Middle frontal gyrus (tissue), 1 donor: ENCODE measurements at regions not wholly inside any gene's neighbourhood (a gene's known extent, or its start where the extent isn't known, plus 50 kb on each side); places are given as distances from the start of the nearest gene placed in this dataset.

Experiments
- DNase-seq: peaks from one replicate; pipeline ENCODE4 v3.0.0-alpha.2; 2015; ENCODE audit warnings: low spot score; ENCODE audit errors: extremely low spot score

GRCh38 chr10:43756341-43756740 lies 107.7 kb upstream of the ZNF32 start:
- DNase-seq, result no peak

- DNase-seq, result no peak
Measured at GRCh38 chr10:43754569-43755260, 106.0 kb upstream of the ZNF32 start.

- DNase-seq, result no peak
Measured at GRCh38 chr10:43753397-43754061, 104.8 kb upstream of the ZNF32 start.

- no peak for DNase-seq
Measured at GRCh38 chr10:43752682-43753081, 104.0 kb upstream of the ZNF32 start.

GRCh38 chr10:43751646-43752045 lies 103.0 kb upstream of the ZNF32 start:
- DNase-seq, result no peak

GRCh38 chr10:43749940-43750552 lies 101.4 kb upstream of the ZNF32 start:
- DNase-seq, result no peak

- no peak for DNase-seq
Measured at GRCh38 chr10:43749145-43749576, 100.5 kb upstream of the ZNF32 start.

GRCh38 chr10:43748560-43748959 lies 99.9 kb upstream of the ZNF32 start:
- DNase-seq, result no peak

- DNase-seq, result no peak
Measured at GRCh38 chr10:43746906-43747305, 98.2 kb upstream of the ZNF32 start.

DNA sequence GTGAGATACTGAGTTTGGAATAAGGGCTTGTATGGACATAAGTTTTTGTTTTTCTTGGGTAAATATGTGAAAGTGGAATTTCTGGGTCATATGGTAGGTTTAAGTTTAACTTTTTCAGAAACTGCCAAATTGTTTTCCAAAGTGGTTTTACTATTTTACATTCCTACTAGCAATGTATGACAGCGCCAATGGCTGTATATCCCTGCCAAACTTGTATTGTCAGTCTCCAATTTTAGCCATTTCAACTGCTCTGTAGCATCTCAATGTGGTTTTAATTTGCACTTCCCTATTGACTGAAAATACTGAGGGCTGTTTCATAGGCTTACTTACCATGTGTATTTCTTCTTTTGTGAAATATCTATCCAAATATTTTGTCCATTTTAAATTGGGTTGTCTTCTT lies 90.5 kb upstream of the ZNF32 start:
- DNase-seq, result no peak

DNA sequence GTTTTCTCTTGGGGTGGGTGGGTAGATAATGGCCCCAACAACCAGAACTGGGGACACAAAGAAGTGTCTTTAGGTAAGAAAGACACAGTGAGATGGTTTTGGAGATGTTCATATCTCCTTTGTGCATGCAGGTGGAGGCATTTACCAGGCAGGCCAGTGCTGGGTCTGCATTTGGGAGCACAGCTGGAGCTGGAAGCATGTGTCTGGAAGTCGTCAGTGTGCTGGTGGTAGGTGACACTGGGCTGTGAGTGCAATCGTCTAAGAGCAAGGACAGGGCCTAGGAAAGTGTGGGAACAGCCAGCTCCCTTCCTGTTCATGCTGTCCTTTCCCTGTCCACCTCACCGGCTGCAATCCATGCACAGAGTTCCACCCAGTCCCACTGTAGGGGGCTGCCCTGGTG lies 88.3 kb upstream of the ZNF32 start:
- no peak for DNase-seq

DNA sequence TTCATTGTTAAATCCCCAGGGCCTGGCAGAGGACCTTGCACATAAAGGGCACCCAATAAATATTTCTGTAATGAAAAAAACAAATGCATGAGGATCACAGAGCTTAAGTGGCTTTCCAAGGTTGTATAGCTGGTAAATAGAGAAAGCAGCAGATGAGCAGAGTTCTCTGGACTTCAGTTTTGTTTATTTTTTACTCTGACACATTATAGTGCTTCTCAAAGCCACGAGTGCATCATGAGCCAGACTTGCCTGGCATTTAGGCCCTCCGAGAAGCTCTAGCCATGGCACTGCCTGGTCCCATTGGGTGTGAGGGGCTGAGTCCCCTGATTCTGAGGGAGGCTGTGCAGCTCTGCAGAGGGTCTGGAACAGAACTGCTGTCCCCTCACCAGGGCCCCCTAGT lies 87.2 kb upstream of the ZNF32 start:
- no peak for DNase-seq

DNA sequence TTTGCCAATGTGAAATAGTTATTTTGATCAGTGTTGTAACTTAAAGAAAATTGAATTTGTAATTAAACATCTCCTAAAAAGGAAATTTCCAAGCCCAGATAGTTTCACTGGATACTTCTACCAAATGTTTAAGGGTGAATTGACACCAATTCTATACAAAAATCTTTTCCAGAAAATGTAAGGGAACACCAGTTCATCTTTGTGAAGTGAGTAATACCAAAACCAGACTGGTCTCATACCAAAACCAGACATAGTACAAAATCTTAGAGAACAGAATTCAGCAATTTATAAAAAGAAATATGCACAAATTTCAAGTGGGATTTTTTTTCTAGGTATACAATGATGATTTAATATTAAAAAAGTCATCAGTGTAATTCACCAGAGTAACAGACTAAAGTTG lies 86.0 kb upstream of the ZNF32 start:
- no peak for DNase-seq

DNA sequence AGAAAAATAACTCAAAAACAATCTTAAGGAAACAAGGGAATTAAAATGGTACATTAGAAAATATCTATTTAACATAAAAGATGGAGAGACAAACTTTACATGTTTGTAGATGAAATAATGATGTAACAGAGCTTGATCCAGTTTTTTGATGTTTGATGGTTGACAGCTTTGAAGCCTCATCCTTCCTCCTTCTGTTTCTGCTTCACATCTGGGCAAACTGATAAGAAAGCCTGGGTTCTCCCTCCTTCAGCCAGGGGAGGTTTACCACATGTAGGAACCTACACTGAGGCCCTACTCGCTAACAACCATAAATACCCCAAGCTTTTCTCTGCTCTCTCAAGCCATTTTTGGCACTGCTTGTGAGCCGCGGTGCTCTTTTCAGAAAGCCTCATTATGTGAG lies 82.8 kb upstream of the ZNF32 start:
- no peak for DNase-seq

- DNase-seq, result no peak
Measured at GRCh38 chr10:43728425-43728824, 79.7 kb upstream of the ZNF32 start.

- no peak for DNase-seq
Measured at GRCh38 chr10:43727935-43728334, 79.3 kb upstream of the ZNF32 start.

DNA sequence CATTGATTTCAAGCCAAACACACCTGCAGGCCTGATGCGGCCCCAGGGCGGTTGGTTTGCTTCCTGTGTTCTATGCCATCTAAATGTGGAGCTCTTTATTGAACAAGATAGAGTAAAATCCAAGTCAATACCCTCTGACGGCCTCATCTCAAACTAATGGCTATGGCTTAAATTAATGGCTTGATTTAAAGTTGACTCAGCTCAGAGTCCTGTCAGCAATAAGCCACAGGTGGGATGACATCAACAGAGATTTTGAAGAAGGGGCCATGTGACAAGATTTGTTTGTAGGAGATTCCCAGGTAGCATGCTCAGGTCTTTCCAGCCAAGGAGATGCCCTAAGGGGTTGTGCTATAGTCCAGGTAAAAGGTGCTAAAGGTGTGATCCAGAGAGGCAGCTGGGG lies 66.7 kb upstream of the ZNF32 start:
- no peak for DNase-seq

GRCh38 chr10:43712821-43713584 lies 64.3 kb upstream of the ZNF32 start:
- DNase-seq, result no peak

- DNase-seq, result no peak
Measured at GRCh38 chr10:43710772-43711471, 62.2 kb upstream of the ZNF32 start.

- no peak for DNase-seq
Measured at GRCh38 chr10:43708262-43708661, 59.6 kb upstream of the ZNF32 start.

GRCh38 chr10:43707770-43708169 lies 59.1 kb upstream of the ZNF32 start:
- DNase-seq, result no peak
